H1 (cell line): ENCODE measurements at regions not wholly inside any gene's neighbourhood (a gene's known extent, or its start where the extent isn't known, plus 50 kb on each side); places are given as distances from the start of the nearest gene placed in this dataset.

ENCODE experiments used
- CTCF ChIA-PET: fragments of 300-600 bp; sonication (Branson Sonifier 250); formaldehyde crosslinking; loops from one replicate; lab custom pipeline; 2021; ENCODE audit not compliant: partially characterized antibody; lab: Charles Lee
- POLR2A ChIA-PET: fragments of 300-600 bp; sonication (Branson Sonifier 250); formaldehyde crosslinking; loops from one replicate; lab custom pipeline; 2021; ENCODE audit warnings: inconsistent platforms; ENCODE audit not compliant: partially characterized antibody; lab: Charles Lee
- DNase-seq, 2 experiments: peaks; one replicate each; pipeline versions ENCODE4 v3.0.0 to v3.0.0-alpha.2; 2010 to 2022; ENCODE audit warnings: low spot score in 2 of 2, low read depth in 1 of 2, mixed read lengths in 1 of 2
- FAIRE-seq: peaks from 2 replicates; lab custom pipeline; 2011; peaks lifted over from hg19 to GRCh38; lab: Jason Lieb, UNC
- H2AFZ ChIP-seq: 2 replicates; pipeline ENCODE4 v1.8.1; 2012; ENCODE audit warnings: low read length, inconsistent platforms
- H2AK5ac ChIP-seq: 2 replicates; pipeline ENCODE4 v1.6.1; 2013; ENCODE audit warnings: low read depth, low read length
- H2BK120ac ChIP-seq: replicated peaks from 2 replicates; pipeline ENCODE3; 2013; ENCODE audit warnings: low read depth, low read length, inconsistent platforms
- H2BK12ac ChIP-seq: 2 replicates; pipeline ENCODE4 v1.6.1; 2013; ENCODE audit warnings: low read depth, low read length
- H2BK15ac ChIP-seq: 2 replicates; pipeline ENCODE4 v1.6.1; 2013; ENCODE audit warnings: low read length
- H2BK20ac ChIP-seq: 2 replicates; pipeline ENCODE4 v1.6.1; 2013; ENCODE audit warnings: low read length
- H2BK5ac ChIP-seq: 2 replicates; pipeline ENCODE4 v1.6.1; 2013; ENCODE audit warnings: low read depth, low read length
- H3K14ac ChIP-seq: 2 replicates; pipeline ENCODE4 v1.6.1; 2013; ENCODE audit warnings: inconsistent platforms; ENCODE audit not compliant: insufficient read length
- H3K18ac ChIP-seq: 2 replicates; pipeline ENCODE4 v1.6.1; 2013; ENCODE audit warnings: low read length; ENCODE audit errors: extremely low read depth
- H3K23ac ChIP-seq: 2 replicates; pipeline ENCODE4 v1.6.1; 2013; ENCODE audit warnings: inconsistent platforms; ENCODE audit not compliant: insufficient read length
- H3K23me2 ChIP-seq: 2 replicates; pipeline ENCODE4 v1.6.1; 2013; ENCODE audit warnings: low read depth, low read length
- H3K27ac ChIP-seq: 2 replicates; pipeline ENCODE4 v1.6.1; 2011; ENCODE audit warnings: low read depth, low read length, inconsistent platforms
- H3K27me3 ChIP-seq, 4 experiments: replicated peaks in 1 of 4; 1 replicate in 1 of 4; 2 replicates in 3 of 4; pipeline versions ENCODE4 v1.6.1 to v1.8.1; 2011 to 2013; ENCODE audit warnings: low read length in 3 of 4, mild to moderate bottlenecking in 3 of 4, inconsistent platforms in 2 of 4, mixed read lengths in 2 of 4, moderate library complexity in 1 of 4; ENCODE audit not compliant: control insufficient read depth in 3 of 4, insufficient read depth in 3 of 4; ENCODE audit errors: extremely low read depth in 1 of 4
- H3K36me3 ChIP-seq, 4 experiments: 2 replicates each; pipeline versions ENCODE4 v1.6.1 to v1.8.1; 2011 to 2013; ENCODE audit warnings: mild to moderate bottlenecking in 4 of 4, low read length in 3 of 4, moderate library complexity in 2 of 4, control low read depth in 1 of 4, inconsistent platforms in 1 of 4; ENCODE audit not compliant: insufficient read depth in 4 of 4, control insufficient read depth in 2 of 4
- H3K4ac ChIP-seq: replicated peaks from 2 replicates; pipeline ENCODE3; 2013; ENCODE audit warnings: low read length, low read depth, mixed read lengths, inconsistent platforms; ENCODE audit not compliant: insufficient read length
- H3K4me1 ChIP-seq, 4 experiments: replicated peaks in 1 of 4; 1 replicate in 1 of 4; 2 replicates in 3 of 4; pipeline versions ENCODE4 v1.6.1 to v1.8.1; 2011 to 2013; ENCODE audit warnings: low read length in 3 of 4, inconsistent platforms in 2 of 4, mixed read lengths in 1 of 4; ENCODE audit not compliant: insufficient read depth in 4 of 4, control insufficient read depth in 3 of 4
- H3K4me2 ChIP-seq, 2 experiments: 2 replicates each; pipeline versions ENCODE4 v1.6.1 to v1.8.1; 2011 to 2013; ENCODE audit warnings: low read depth in 2 of 2, low read length in 2 of 2, control low read depth in 1 of 2, inconsistent platforms in 1 of 2, mild to moderate bottlenecking in 1 of 2; ENCODE audit not compliant: insufficient read depth in 1 of 2
- H3K4me3 ChIP-seq, 4 experiments: fragments of 200-600, 300-600 bp in 1 of 4; sonication (generic), shearing (Covaris generic), sonication (Bioruptor Twin) in 1 of 4; 2 replicates each; pipeline versions ENCODE4 v1.5.1 to v1.8.1; 2011 to 2016; ENCODE audit warnings: low read length in 4 of 4, low read depth in 3 of 4, control low read depth in 2 of 4, inconsistent platforms in 2 of 4, mild to moderate bottlenecking in 2 of 4, mixed read lengths in 1 of 4, moderate library complexity in 1 of 4; ENCODE audit not compliant: insufficient read depth in 2 of 4; ENCODE audit errors: extremely low read depth in 1 of 4
- H3K56ac ChIP-seq: replicated peaks from 2 replicates; pipeline ENCODE3; 2013; ENCODE audit warnings: low read depth, mild to moderate bottlenecking, mixed read lengths, low read length, inconsistent platforms; ENCODE audit not compliant: insufficient read length
- H3K79me1 ChIP-seq: 2 replicates; pipeline ENCODE4 v1.6.1; 2013; ENCODE audit warnings: low read depth, low read length, control low read depth
- H3K79me2 ChIP-seq, 2 experiments: 2 replicates each; pipeline versions ENCODE4 v1.6.1 to v1.8.1; 2012 to 2013; ENCODE audit warnings: low read length in 2 of 2, mild to moderate bottlenecking in 2 of 2, inconsistent platforms in 1 of 2; ENCODE audit not compliant: insufficient read depth in 2 of 2, control insufficient read depth in 1 of 2
- H3K9ac ChIP-seq, 4 experiments: replicated peaks in 1 of 4; 1 replicate in 1 of 4; 2 replicates in 3 of 4; pipeline versions ENCODE4 v1.6.1 to v1.8.1; 2011 to 2013; ENCODE audit warnings: low read depth in 3 of 4, low read length in 3 of 4, control low read depth in 2 of 4, mild to moderate bottlenecking in 2 of 4, moderate library complexity in 2 of 4, inconsistent platforms in 1 of 4; ENCODE audit errors: extremely low read depth in 1 of 4
- H3K9me3 ChIP-seq, 2 experiments: 2 replicates each; pipeline versions ENCODE4 v1.6.1 to v1.8.1; 2012 to 2013; ENCODE audit warnings: mild to moderate bottlenecking in 2 of 2, moderate library complexity in 2 of 2, control low read depth in 1 of 2, inconsistent platforms in 1 of 2, low read depth in 1 of 2, low read length in 1 of 2, mixed read lengths in 1 of 2; ENCODE audit not compliant: insufficient read depth in 2 of 2
- H4K20me1 ChIP-seq, 2 experiments: replicated peaks in 1 of 2; 2 replicates each; pipeline versions ENCODE3 to v1.8.1; 2011 to 2013; ENCODE audit warnings: inconsistent platforms in 2 of 2, low read length in 2 of 2, mild to moderate bottlenecking in 1 of 2; ENCODE audit not compliant: insufficient read depth in 2 of 2, control insufficient read depth in 1 of 2
- H4K5ac ChIP-seq: 2 replicates; pipeline ENCODE4 v1.6.1; 2013; ENCODE audit warnings: low read length, low read depth, mixed read lengths, inconsistent platforms; ENCODE audit not compliant: insufficient read length
- H4K8ac ChIP-seq: 2 replicates; pipeline ENCODE4 v1.8.0; 2013; ENCODE audit warnings: mild to moderate bottlenecking, moderate library complexity, low read length, inconsistent platforms; ENCODE audit not compliant: insufficient read depth; ENCODE audit errors: extremely low read depth
- H4K91ac ChIP-seq: replicated peaks from 2 replicates; pipeline ENCODE3; 2013; ENCODE audit warnings: low read length, mixed read lengths, inconsistent platforms; ENCODE audit not compliant: insufficient read length
- BCL11A ChIP-seq, 2 experiments: IDR thresholded peaks; one replicate each; pipeline ENCODE4 v1.6.1; 2011; ENCODE audit warnings: low read depth in 2 of 2, low read length in 2 of 2, mild to moderate bottlenecking in 2 of 2
- CBX8 ChIP-seq: fragments of 300-800, 300-1000 bp; sonication (generic); IDR thresholded peaks from 2 replicates; pipeline ENCODE4 v1.7.1; 2016; ENCODE audit warnings: low read depth, low read length, borderline replicate concordance
- EZH2 ChIP-seq: fragments of 200-600 bp; sonication (generic); IDR thresholded peaks from 2 replicates; pipeline ENCODE4 v1.7.1; 2012; ENCODE audit warnings: low read depth, mild to moderate bottlenecking, moderate library complexity, low read length, inconsistent platforms; ENCODE audit not compliant: severe bottlenecking
- GABPA ChIP-seq: IDR thresholded peaks from 2 replicates; pipeline ENCODE4 v1.6.1; 2011; ENCODE audit warnings: mild to moderate bottlenecking, low read length, moderate library complexity, borderline replicate concordance; ENCODE audit not compliant: insufficient read depth
- GTF2F1 ChIP-seq: IDR thresholded peaks from 2 replicates; pipeline ENCODE4 v1.6.1; 2012; ENCODE audit warnings: low read depth, low read length, improper control_type of control experiment, borderline replicate concordance
- HDAC2 ChIP-seq, 2 experiments: fragments of 300-600 bp in 1 of 2; sonication (generic) in 1 of 2; IDR thresholded peaks; 2 replicates each; pipeline ENCODE4 v1.6.1; 2011 to 2012; ENCODE audit warnings: low read depth in 2 of 2, low read length in 2 of 2, mild to moderate bottlenecking in 2 of 2, moderate library complexity in 2 of 2, borderline replicate concordance in 1 of 2, inconsistent platforms in 1 of 2
- JUN ChIP-seq: IDR thresholded peaks from 2 replicates; pipeline ENCODE4 v1.6.1; 2011; ENCODE audit warnings: low read depth, mild to moderate bottlenecking, improper control_type of control experiment, low read length
- KDM4A ChIP-seq: IDR thresholded peaks from one replicate; pipeline ENCODE4 v1.7.1; 2012; ENCODE audit warnings: low read depth, mild to moderate bottlenecking, moderate library complexity, low read length, inconsistent platforms; ENCODE audit not compliant: severe bottlenecking
- POU5F1 ChIP-seq: IDR thresholded peaks from 2 replicates; pipeline ENCODE4 v1.6.1; 2011; ENCODE audit warnings: low read depth, mild to moderate bottlenecking, low read length, moderate library complexity
- SRF ChIP-seq: IDR thresholded peaks from 2 replicates; pipeline ENCODE4 v1.6.1; 2011; ENCODE audit warnings: mild to moderate bottlenecking, low read depth, low read length, moderate library complexity
- WGBS, 2 experiments: shearing (Covaris generic) in 1 of 2; methylation state at CpG; one replicate each; pipeline versions ENCODE4 v1.1.6 to v1.1.7; 2013 to 2015; ENCODE audit warnings: low lambda C conversion rate in 2 of 2, mixed read lengths in 2 of 2, inconsistent platforms in 1 of 2, low coverage in 1 of 2, missing lambda C conversion rate in 1 of 2; ENCODE audit not compliant: insufficient replicate concordance in 2 of 2, insufficient coverage in 1 of 2, insufficient read length in 1 of 2; ENCODE audit errors: extremely low coverage in 1 of 2, missing lambda C conversion rate in 1 of 2; 5-methylcytosine and 5-hydroxymethylcytosine counted together

GRCh38 chr7:121545418-121545817 lies 149.3 kb upstream of the FAM3C start:
- Histone ChIP-seq H3K79me1 (no peaks in the 10 kb centered on the region), H3K4me1 (no peaks in the 10 kb centered on the region), H2BK12ac (no peak overlapping the region), H3K4ac (no peak overlapping the region), H3K27me3 (no peaks in the 10 kb centered on the region), H3K14ac (no peak overlapping the region), H4K5ac (no peak overlapping the region), H2BK120ac (no peak overlapping the region), H2AFZ (no peak overlapping the region), H3K18ac (no peak overlapping the region), H4K20me1 (no peaks in the 10 kb centered on the region), H3K56ac (no peak overlapping the region), H2BK15ac (no peak overlapping the region), H2BK5ac (no peak overlapping the region), H4K8ac (no peak overlapping the region), H3K9me3 (peaks cover 11 to 12% of the 10 kb centered on the region in 2 experiments), H2AK5ac (no peak overlapping the region), H3K23ac (no peak overlapping the region), H2BK20ac (no peak overlapping the region), H3K9ac (no peak overlapping the region), H3K79me2 (no peaks in the 10 kb centered on the region), H3K27ac (no peak overlapping the region), H3K4me3 (no peak overlapping the region), H3K36me3 (0 out of 8 replicates have a peak, but pooled peaks cover 0 to 4% (median 0%) of the 10 kb centered on the region in 4 experiments), H3K23me2 (no peaks in the 10 kb centered on the region), H4K91ac (no peak overlapping the region), H3K4me2 (no peak overlapping the region)
- FAIRE-seq = no peak
- no peak for DNase-seq
- POLR2A ChIA-PET = interaction anchor here (1.5 kb wide), 1 partner anchor 176 kb away, joined by 5 read pairs; no protein-coding TSS in a partner anchor
- CTCF ChIA-PET = interaction anchor here (0.6 to 3.5 kb wide), 4 partner anchors 172 to 250 kb away, joined by 3 to 16 read pairs (median 3); no protein-coding TSS in a partner anchor
- 94% methylated on average over 2 of the region's 2 CpGs; no CpG with 5 or more reads in 1 of the 2 experiments for WGBS, 2 experiments
- no peak for TF ChIP-seq GABPA
- no peak for TF ChIP-seq SRF
- TF ChIP-seq JUN = no peak
- TF ChIP-seq EZH2 = no peak
- no peak for TF ChIP-seq POU5F1
- TF ChIP-seq KDM4A = no peak
- TF ChIP-seq GTF2F1 = no peak
- TF ChIP-seq BCL11A (IDR thresholded peaks at IDR 0.05; ENCODE audit: low read depth in 2 of 2, low read length in 2 of 2) = no peak
- TF ChIP-seq CBX8 = no peak
- no peak for TF ChIP-seq HDAC2 (IDR thresholded peaks at IDR 0.05; ENCODE audit: borderline replicate concordance in 1 of 2, low read depth in 2 of 2, low read length in 2 of 2)
